ENCODE measurements at regions not wholly inside any gene's neighbourhood (a gene's known extent, or its start where the extent isn't known, plus 50 kb on each side); places are given as distances from the start of the nearest gene placed in this dataset.
"Not testable (repeated sequence)": the region's sequence is repeated elsewhere in the genome, so short reads cannot be mapped to it uniquely, and the experiment has no call there.

DNA sequence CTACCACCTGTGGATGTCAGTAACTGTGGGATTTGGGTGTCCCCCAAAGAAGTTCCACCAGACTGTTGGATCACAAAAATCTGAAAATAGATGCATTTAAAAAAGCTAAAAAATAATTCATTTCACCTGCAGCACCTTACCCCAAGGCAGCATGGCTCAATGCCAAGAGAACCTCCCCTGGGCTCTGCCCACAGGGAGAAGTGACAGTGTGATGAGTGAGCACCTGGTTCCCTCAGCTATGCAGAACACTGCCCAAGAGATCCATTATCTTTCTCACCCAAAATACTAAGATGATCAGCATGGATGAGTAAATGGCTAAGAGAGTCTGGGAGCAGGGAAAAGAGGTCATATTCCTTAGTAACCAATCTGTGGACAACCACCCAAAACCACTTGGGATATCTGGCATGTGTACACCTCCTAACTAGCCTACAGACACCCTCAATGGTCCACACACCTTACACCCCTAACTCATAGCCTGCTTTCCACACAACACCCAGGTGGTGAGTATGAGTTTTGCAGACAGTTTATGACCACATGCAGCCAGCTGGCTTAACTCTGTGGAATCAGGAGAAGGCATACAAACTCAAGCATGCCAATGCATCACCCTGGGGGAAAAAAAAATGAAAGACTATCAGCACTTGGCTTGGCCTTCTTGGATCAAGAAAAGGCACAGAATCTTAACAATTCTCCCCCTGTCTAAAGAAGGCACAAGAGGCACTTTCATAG, 416.5 kb upstream of the SMIM31 start:
- Histone ChIP-seq H3K4me3 (no peak overlapping the region), H3K9me3 (replicated peaks) (no peaks in the 10 kb centered on the region), H3K36me3 (no peaks in the 10 kb centered on the region), H3K27me3 (no peaks in the 10 kb centered on the region), H3K27ac (no peak overlapping the region), H3K4me1 (no peaks in the 10 kb centered on the region)
- DNase-seq = no peak

DNA sequence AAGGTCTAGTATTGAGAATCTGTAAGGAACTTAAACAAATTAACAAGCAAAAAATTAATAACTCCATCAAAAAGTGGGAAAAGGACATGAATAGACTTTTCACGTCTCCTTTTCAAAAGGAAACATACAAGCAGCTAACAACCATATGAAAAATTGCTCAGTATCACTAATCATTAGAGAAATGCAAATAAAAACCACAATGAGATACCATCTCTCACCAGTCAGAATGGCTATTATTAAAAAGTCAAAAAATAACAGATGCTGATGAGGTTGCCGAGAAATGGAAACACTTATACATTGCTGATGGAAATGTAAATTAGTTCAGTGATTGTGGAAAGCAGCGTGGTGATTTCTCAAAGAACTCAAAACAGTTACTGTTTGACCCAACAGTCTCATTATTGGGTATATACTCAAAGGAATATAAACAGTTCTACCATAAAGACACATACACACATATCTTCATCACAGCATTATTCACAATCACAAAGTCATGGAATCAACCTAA, 410.4 kb upstream of the SMIM31 start:
- no peaks in the 10 kb centered on the region for H3K4me1 ChIP-seq
- H3K27ac ChIP-seq = no peak overlapping the region
- no peaks in the 10 kb centered on the region for H3K9me3 ChIP-seq (replicated peaks)
- H3K27me3 ChIP-seq = no peaks in the 10 kb centered on the region
- no peak overlapping the region for H3K4me3 ChIP-seq
- H3K36me3 ChIP-seq = no peaks in the 10 kb centered on the region
- no peak for DNase-seq

DNA sequence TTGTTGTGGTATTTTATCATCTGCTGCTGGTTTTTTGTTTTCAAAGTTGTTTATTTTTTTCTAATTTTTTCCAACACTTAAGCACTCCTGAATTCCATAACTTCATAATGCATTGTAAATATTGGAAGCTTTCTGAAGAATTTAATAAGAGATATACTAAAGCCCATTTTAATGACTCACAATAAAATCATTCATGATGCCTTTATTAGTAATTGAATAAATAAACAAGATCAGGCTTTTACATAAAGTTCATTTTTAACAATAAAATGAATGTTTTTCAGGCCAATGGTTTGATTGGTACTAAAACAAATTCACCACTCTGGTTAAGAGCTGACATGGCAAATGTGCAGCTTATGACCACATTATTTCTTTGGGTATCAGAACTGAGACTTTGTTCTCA, 408.2 kb upstream of the SMIM31 start:
- DNase-seq = no peak
- Histone ChIP-seq H3K4me3 (no peak overlapping the region), H3K27ac (no peak overlapping the region), H3K4me1 (no peaks in the 10 kb centered on the region), H3K36me3 (no peaks in the 10 kb centered on the region), H3K27me3 (no peaks in the 10 kb centered on the region), H3K9me3 (replicated peaks) (no peaks in the 10 kb centered on the region)

DNA sequence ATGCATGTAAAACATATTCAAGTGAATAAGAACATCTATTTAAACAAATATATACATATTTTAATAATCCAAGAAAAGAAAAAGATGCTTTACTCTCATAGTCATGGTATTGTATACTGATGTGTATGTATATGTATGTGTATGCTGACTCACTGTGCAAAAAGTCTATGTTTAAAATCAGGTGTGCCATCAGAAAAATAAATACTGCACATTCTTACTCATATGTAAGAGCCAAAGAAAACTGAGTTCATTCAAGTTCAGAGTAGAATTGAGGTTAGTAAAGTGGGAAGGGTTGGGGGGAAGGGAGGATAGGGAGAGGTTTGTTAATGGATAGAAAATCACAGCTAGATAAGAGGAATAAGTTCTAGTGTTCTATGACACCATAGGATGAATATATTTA, 403.9 kb upstream of the SMIM31 start:
- Histone ChIP-seq H3K27ac (no peak overlapping the region), H3K27me3 (no peaks in the 10 kb centered on the region), H3K4me3 (no peak overlapping the region), H3K9me3 (replicated peaks) (no peaks in the 10 kb centered on the region), H3K4me1 (no peaks in the 10 kb centered on the region), H3K36me3 (no peaks in the 10 kb centered on the region)
- no peak for DNase-seq

DNA sequence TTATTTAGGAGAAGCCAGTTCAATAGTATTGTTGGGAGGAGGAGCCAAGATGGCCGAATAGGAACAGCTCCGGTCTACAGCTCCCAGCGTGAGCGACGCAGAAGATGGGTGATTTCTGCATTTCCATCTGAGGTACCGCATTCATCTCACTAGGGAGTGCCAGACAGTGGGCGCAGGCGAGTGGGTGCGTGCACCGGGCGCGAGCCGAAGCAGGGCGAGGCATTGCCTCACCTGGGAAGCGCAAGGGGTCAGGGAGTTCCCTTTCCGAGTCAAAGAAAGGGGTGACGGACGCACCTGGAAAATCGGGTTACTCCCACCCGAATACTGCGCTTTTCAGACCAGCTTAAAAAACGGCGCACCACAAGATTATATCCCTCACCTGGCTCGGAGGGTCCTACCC, 403.2 kb upstream of the SMIM31 start:
- H3K27ac ChIP-seq; DNase-seq; H3K9me3 ChIP-seq (replicated peaks): not testable (repeated sequence)

DNA sequence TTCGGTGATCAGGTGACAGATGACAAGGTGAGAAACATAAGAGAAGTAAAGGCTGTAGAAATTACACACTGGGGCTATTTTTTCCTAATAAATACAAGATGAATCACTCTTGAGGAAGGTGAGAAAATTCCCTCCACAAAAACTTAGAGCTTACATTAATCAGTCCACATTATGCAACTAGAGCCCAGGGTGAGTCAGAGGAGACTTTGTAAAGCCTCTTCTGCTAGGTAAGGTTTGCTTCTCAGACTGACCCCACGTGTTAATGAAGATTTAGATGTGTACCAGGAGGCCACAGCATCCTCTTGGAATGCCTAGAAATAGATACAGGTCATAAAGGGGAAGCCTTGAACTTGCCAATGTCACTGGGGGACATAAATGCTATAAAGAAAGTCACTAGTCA, 396.0 kb upstream of the SMIM31 start:
- Histone ChIP-seq H3K36me3 (no peaks in the 10 kb centered on the region), H3K27ac (no peak overlapping the region), H3K4me3 (no peak overlapping the region), H3K4me1 (no peaks in the 10 kb centered on the region), H3K9me3 (replicated peaks) (no peaks in the 10 kb centered on the region), H3K27me3 (no peaks in the 10 kb centered on the region)
- DNase-seq = no peak

More for the DNA sequence above, 403.2 kb upstream of the SMIM31 start:
- not testable (repeated sequence) for H3K4me3 ChIP-seq, H3K4me1 ChIP-seq, H3K27me3 ChIP-seq, H3K36me3 ChIP-seq

DNA sequence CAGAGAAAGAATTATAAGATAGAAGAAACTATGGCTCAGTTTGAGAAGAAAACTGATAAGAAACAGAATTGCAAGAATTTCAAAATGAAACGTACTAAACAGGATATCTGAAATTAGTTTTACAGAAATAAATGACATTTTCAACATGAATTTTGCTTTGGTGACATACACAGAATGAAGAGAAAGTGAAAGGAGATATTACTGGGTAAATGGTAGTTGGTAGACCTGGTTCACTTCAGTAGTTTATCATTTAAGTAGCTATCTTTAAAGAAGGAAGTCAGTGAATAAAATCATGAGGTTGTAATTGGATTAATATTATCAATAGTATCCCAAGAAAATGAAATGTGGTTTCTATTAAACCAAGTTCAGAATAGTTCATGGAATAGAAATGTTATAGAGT, 395.5 kb upstream of the SMIM31 start:
- H3K27ac ChIP-seq = no peak overlapping the region

DNA sequence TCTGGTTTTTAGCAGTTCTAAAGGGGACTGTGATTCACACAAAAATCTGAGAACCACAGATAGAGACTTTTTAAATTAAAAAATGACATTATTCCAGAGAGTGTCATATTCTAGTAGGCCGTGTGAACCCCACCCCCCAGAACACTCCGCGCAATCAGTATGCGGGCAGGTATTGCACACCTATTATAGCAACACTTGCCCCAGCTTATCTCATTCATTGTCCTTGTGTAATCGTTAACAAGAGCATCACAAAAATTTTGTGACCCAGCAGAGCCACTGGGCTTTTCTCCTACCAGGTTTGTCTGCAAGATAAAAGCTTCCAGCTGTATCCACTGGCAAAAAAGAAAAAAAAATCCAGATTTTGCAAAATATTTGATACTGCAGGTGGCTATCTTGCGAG, 394.1 kb upstream of the SMIM31 start:
- no peak for DNase-seq

More for the DNA sequence above, 395.5 kb upstream of the SMIM31 start:
- no peak for DNase-seq
- H3K36me3 ChIP-seq = no peaks in the 10 kb centered on the region
- no peaks in the 10 kb centered on the region for H3K4me1 ChIP-seq
- no peak overlapping the region for H3K4me3 ChIP-seq
- no peaks in the 10 kb centered on the region for H3K9me3 ChIP-seq (replicated peaks)
- no peaks in the 10 kb centered on the region for H3K27me3 ChIP-seq

DNA sequence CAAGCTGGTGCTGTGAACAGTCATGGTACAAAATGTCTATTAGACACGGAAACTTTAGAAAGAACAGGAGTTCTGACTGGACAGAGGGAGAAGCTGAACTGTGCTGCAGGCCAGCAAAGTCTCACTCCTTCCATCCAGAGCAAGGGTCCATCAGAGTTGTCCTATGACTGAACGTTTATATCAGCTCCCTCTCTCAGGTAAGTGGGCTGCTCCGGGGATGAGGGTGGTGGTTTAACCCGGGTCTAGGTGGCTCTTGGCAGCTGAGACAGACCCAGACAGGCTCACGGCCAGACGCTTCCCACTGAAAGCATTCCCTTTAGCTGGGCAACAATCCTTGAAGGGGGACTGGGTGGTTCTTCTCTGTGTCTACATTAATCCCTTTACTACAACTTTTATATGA, 385.0 kb upstream of the SMIM31 start:
- no peak overlapping the region for H3K4me3 ChIP-seq
- H3K9me3 ChIP-seq (replicated peaks) = no peaks in the 10 kb centered on the region
- DNase-seq = peak in 1 of 2 experiments; percentile 32

More for the DNA sequence above, 394.1 kb upstream of the SMIM31 start:
- no peaks in the 10 kb centered on the region for H3K4me1 ChIP-seq
- H3K27me3 ChIP-seq = no peaks in the 10 kb centered on the region
- H3K4me3 ChIP-seq = no peak overlapping the region
- H3K27ac ChIP-seq = no peak overlapping the region
- no peaks in the 10 kb centered on the region for H3K36me3 ChIP-seq
- no peaks in the 10 kb centered on the region for H3K9me3 ChIP-seq (replicated peaks)

DNA sequence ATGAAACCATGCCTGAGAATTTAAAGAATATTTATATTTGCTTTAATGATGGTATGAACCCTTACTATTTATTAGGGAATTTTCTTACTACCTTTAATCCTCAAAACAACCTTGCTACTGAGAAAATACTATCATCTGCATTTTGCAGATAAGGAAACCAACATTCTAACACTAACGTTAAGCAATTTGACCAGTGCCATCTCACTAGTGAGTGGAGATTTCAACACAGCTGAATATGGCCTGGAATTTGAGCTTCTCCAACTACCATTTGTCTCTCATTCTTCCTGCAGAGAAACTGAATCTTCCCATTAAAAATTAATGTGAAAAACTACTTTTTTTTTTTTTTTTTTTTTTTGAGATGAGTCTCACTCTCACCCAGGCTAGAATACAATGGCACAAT, 380.9 kb upstream of the SMIM31 start:
- no peaks in the 10 kb centered on the region for H3K36me3 ChIP-seq
- H3K4me1 ChIP-seq = no peaks in the 10 kb centered on the region
- H3K4me3 ChIP-seq = no peak overlapping the region
- H3K27ac ChIP-seq = no peak overlapping the region
- H3K9me3 ChIP-seq (replicated peaks) = no peaks in the 10 kb centered on the region
- DNase-seq = peak in 1 of 2 experiments; percentile 8
- no peaks in the 10 kb centered on the region for H3K27me3 ChIP-seq

More for the DNA sequence above, 385.0 kb upstream of the SMIM31 start:
- no peaks in the 10 kb centered on the region for H3K27me3 ChIP-seq
- no peak overlapping the region for H3K27ac ChIP-seq
- H3K4me1 ChIP-seq = no peaks in the 10 kb centered on the region
- H3K36me3 ChIP-seq = no peaks in the 10 kb centered on the region

DNA sequence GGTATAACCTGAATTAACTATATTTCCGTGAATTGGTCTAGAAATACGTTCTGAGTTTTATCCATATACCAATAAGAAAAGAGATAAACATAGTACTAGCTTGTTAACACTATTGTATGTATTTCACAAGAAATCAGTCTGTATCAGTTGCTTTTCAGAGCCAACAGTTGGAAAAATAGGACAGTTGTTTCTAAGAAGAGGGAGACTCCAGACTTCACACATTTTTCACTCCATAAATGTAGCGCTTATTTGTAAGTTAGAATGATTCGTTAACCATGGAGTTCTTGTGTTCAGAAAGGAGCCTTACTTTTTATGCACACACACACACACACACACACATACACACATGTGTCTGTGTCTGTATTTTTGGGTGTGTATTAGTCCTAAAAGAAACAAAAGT, 376.7 kb upstream of the SMIM31 start:
- DNase-seq = no peak
- H3K4me3 ChIP-seq = no peak overlapping the region
- H3K27me3 ChIP-seq = no peaks in the 10 kb centered on the region
- no peaks in the 10 kb centered on the region for H3K4me1 ChIP-seq
- no peak overlapping the region for H3K27ac ChIP-seq
- H3K9me3 ChIP-seq (replicated peaks) = no peaks in the 10 kb centered on the region
- no peaks in the 10 kb centered on the region for H3K36me3 ChIP-seq

DNA sequence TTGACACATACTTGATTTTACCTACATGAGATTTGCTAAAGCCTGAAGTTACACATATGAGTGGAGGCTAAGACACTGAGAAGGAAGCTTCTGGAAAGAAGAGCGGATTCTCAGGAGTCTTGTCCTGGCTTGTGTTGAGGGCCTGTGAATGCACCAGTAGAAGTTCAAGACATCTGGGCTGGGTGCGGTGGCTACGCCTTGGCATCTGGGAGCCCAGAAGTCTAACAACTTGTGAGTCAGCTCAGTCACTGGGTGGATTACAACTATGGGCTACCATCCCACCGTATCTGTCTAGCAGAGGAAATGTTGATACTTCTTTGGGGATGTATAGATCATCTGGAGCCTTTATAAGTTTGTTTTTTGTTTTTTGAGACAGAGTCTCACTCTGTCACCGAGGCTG, 375.6 kb upstream of the SMIM31 start:
- no peak overlapping the region for H3K27ac ChIP-seq
- no peaks in the 10 kb centered on the region for H3K27me3 ChIP-seq
- H3K4me3 ChIP-seq = no peak overlapping the region
- no peaks in the 10 kb centered on the region for H3K4me1 ChIP-seq
- no peaks in the 10 kb centered on the region for H3K9me3 ChIP-seq (replicated peaks)
- no peak for DNase-seq
- no peaks in the 10 kb centered on the region for H3K36me3 ChIP-seq

DNA sequence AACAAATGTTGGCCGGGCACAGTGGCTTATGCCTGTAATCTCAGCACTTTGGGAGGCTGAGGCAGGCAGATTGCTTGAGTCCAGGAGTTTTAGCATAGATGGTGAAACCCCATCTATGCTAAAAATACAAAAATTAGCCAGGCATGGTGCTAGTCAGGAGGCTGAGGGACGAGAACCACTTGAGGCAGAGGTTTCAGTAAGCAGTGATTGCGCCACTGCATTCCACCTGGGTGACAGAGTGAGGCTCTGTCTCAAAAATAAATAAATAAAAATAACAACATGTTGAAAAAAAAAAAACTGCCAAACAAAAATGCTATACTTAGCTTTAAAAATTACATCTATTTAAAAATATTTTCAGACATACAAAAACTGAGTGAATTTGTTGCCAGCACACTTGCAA, 374.2 kb upstream of the SMIM31 start:
- DNase-seq = no peak
- H3K27ac ChIP-seq = no peak overlapping the region
- no peaks in the 10 kb centered on the region for H3K36me3 ChIP-seq
- H3K9me3 ChIP-seq (replicated peaks) = no peaks in the 10 kb centered on the region
- no peaks in the 10 kb centered on the region for H3K27me3 ChIP-seq
- no peaks in the 10 kb centered on the region for H3K4me1 ChIP-seq
- H3K4me3 ChIP-seq = no peak overlapping the region

DNA sequence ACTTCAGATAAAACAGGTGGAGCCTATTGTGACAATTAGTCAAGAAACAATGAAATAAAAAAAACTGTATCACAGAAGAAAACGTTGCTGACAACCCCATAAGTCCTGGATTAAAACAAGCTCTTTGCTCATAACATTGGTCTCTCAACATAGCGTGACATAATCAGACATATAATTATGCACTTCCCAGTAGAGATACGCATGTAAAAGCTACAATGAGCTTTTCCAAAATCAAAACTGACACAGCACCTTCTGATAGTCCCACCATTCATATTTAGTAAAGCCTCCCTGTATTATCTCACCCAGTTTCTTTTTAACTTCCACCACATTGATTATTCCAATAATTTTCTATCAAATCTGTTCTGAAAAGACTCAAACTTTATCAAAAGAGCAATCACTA, 372.1 kb upstream of the SMIM31 start:
- no peak for DNase-seq
- Histone ChIP-seq H3K36me3 (no peaks in the 10 kb centered on the region), H3K4me3 (no peak overlapping the region), H3K27ac (no peak overlapping the region), H3K27me3 (no peaks in the 10 kb centered on the region), H3K4me1 (no peaks in the 10 kb centered on the region), H3K9me3 (replicated peaks) (no peaks in the 10 kb centered on the region)

DNA sequence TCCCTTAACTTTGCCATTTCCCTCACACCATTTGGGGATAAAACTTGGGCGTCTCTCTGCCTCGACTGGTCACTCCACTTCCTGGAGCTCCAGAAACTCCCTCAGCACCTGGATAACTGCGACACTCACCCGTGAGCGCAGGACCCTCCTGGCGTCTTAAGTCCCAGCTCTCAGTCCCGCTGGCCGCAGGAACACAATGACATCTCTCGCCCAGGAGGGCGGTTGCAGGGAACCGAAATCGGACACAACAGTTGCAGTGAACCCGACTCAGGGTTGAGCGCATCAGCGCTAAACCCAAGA, 370.9 kb upstream of the SMIM31 start:
- no peak for DNase-seq
- no peaks in the 10 kb centered on the region for H3K27me3 ChIP-seq
- no peaks in the 10 kb centered on the region for H3K36me3 ChIP-seq
- no peaks in the 10 kb centered on the region for H3K9me3 ChIP-seq (replicated peaks)
- H3K4me1 ChIP-seq = no peaks in the 10 kb centered on the region
- peak overlapping the region; percentile 15; the same call in 1 of the 2 replicates for H3K4me3 ChIP-seq
- H3K27ac ChIP-seq = no peak overlapping the region
